Breast epithelium (tissue), 3 donors: ENCODE measurements at regions not wholly inside any gene's neighbourhood (a gene's known extent, or its start where the extent isn't known, plus 50 kb on each side); places are given as distances from the start of the nearest gene placed in this dataset.

Source experiments
- POLR2A ChIP-seq: fragments of 450-650 bp; IDR thresholded peaks from one replicate; pipeline ENCODE4 v1.6.1; 2016; ENCODE audit warnings: antibody characterized with exemption, mild to moderate bottlenecking, moderate library complexity
- TF ChIP-seq, protein P1 (sequence below), 3 donors: fragments of 450-650 bp; IDR thresholded peaks; one replicate each; pipeline ENCODE4 v1.5.1; 2016 to 2017; ENCODE audit warnings: antibody characterized with exemption in 3 of 3, mild to moderate bottlenecking in 3 of 3, moderate library complexity in 3 of 3

DNA sequence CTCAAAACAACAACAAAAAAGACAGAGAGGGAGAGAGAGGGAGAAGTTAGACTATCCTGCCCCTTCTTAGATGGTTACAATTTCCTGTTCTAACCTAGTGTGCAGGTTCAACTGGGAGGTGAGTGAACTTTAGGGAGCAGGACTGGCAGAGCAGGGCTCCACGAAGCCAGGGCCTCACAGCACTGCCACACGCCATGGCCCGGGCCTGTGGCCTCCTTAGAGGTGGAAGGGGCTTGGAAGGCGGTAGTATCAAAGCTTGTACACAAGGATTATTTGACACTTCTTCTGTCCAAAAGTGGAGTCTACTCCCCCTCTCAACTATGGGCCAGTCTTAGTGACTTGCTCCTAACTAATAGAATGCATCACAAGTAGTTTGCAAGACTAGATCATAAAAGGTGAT lies 62.9 kb upstream of the TMEM72 start:
- no peak for TF ChIP-seq POLR2A
- TF ChIP-seq, protein P1, sequence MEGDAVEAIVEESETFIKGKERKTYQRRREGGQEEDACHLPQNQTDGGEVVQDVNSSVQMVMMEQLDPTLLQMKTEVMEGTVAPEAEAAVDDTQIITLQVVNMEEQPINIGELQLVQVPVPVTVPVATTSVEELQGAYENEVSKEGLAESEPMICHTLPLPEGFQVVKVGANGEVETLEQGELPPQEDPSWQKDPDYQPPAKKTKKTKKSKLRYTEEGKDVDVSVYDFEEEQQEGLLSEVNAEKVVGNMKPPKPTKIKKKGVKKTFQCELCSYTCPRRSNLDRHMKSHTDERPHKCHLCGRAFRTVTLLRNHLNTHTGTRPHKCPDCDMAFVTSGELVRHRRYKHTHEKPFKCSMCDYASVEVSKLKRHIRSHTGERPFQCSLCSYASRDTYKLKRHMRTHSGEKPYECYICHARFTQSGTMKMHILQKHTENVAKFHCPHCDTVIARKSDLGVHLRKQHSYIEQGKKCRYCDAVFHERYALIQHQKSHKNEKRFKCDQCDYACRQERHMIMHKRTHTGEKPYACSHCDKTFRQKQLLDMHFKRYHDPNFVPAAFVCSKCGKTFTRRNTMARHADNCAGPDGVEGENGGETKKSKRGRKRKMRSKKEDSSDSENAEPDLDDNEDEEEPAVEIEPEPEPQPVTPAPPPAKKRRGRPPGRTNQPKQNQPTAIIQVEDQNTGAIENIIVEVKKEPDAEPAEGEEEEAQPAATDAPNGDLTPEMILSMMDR (IDR thresholded peaks at IDR 0.05): no peak
